A673 (cell line): ENCODE measurements at regions not wholly inside any gene's neighbourhood (a gene's known extent, or its start where the extent isn't known, plus 50 kb on each side); places are given as distances from the start of the nearest gene placed in this dataset.

ENCODE experiments used
- BruUV-seq: library from RNA; stranded (reverse); fragments of 400-500 nt; replicated peaks from 2 replicates; lab custom pipeline; 2021; lab: Mats Ljungman, UMichigan
- CTCF ChIA-PET: fragments of 300-600 bp; sonication (Branson Sonifier 250); formaldehyde crosslinking; loops from one replicate; lab custom pipeline; 2022; ENCODE audit warnings: antibody characterized with exemption; lab: Charles Lee
- POLR2A ChIA-PET: fragments of 300-600 bp; sonication (Branson Sonifier 250); formaldehyde crosslinking; loops from one replicate; lab custom pipeline; 2022; ENCODE audit warnings: antibody characterized with exemption; ENCODE audit not compliant: low non-redundant PET; lab: Charles Lee
- DNase-seq: peaks from one replicate; pipeline ENCODE4 v3.0.0-alpha.2; 2015; ENCODE audit warnings: low spot score
- H3K27ac ChIP-seq: fragments of 200-600 bp; sonication (generic); 2 replicates; pipeline ENCODE4 v1.5.1; 2016; ENCODE audit warnings: mixed run types, low read depth, mild to moderate bottlenecking, mixed read lengths, antibody characterized with exemption, low read length; ENCODE audit not compliant: poor library complexity, severe bottlenecking
- H3K27me3 ChIP-seq: fragments of 200-600 bp; sonication (generic); replicated peaks from 2 replicates; pipeline ENCODE4 v1.6.1; 2017; ENCODE audit warnings: mixed run types, low read depth, mild to moderate bottlenecking, mixed read lengths, antibody characterized with exemption, low read length; ENCODE audit not compliant: insufficient read depth, poor library complexity
- H3K36me3 ChIP-seq: fragments of 200-600 bp; sonication (generic); 2 replicates; pipeline ENCODE4 v1.6.1; 2016; ENCODE audit warnings: mixed run types, mild to moderate bottlenecking, mixed read lengths, antibody characterized with exemption, low read length; ENCODE audit not compliant: insufficient read depth, poor library complexity, severe bottlenecking
- H3K4me1 ChIP-seq: fragments of 200-600 bp; sonication (generic); 2 replicates; pipeline ENCODE4 v1.6.1; 2017; ENCODE audit warnings: mixed run types, mild to moderate bottlenecking, mixed read lengths, antibody characterized with exemption, low read length; ENCODE audit not compliant: insufficient read depth, poor library complexity, severe bottlenecking
- H3K4me3 ChIP-seq: fragments of 200-600 bp; sonication (generic); 2 replicates; pipeline ENCODE4 v1.5.1; 2016; ENCODE audit warnings: low read depth, mixed run types, mild to moderate bottlenecking, mixed read lengths, low read length; ENCODE audit not compliant: poor library complexity, severe bottlenecking
- H3K9me3 ChIP-seq: fragments of 200-600 bp; sonication (generic); 2 replicates; pipeline ENCODE4 v1.6.1; 2016; ENCODE audit warnings: mixed run types, low read depth, mild to moderate bottlenecking, mixed read lengths, antibody characterized with exemption, low read length; ENCODE audit not compliant: poor library complexity, severe bottlenecking
- EZH2 ChIP-seq: fragments of 200-600 bp; sonication (generic); IDR thresholded peaks from 2 replicates; pipeline ENCODE4 v1.6.1; 2017; ENCODE audit warnings: borderline replicate concordance, low read depth, mild to moderate bottlenecking, mixed read lengths, antibody characterized with exemption, low read length; ENCODE audit not compliant: poor library complexity, severe bottlenecking
- intact Hi-C: fragments of 100-400 bp; cut with micrococcal nuclease; formaldehyde crosslinking; loops from one replicate; pipeline ENCODE4 v1.10.0; 2022; ENCODE audit not compliant: unreplicated experiment
- TF ChIP-seq, protein P1 (sequence below): fragments of 300-800, 200-600 bp; sonication (generic); conservative IDR thresholded peaks from 2 replicates; pipeline ENCODE4 v1.5.1; 2017; ENCODE audit warnings: low read depth, mild to moderate bottlenecking, antibody characterized with exemption, low read length, moderate library complexity, mixed read lengths

DNA sequence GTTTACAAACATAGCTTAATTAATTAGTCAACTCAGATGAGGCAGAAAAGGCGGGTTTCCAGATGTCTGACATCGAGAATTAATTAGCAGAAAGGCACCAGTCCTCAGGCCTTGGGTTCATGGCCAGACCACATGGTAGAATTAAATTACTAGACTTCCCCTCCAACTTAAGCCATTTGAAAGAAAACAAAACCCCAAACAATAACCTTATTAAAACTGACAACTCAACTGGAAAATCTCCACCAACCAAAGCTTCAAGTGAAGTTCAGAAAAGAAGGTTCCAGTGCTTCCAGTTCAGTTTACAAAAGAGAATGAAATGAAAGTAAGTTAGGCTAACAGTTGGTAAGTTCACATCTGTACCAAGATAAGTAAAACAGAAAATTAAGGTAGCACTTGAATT lies 349.5 kb downstream of the GRIN2B start:
- Histone ChIP-seq H3K4me3 (no peak overlapping the region), H3K36me3 (no peaks in the 10 kb centered on the region), H3K27me3 (peaks cover 10% of the 10 kb centered on the region), H3K27ac (no peak overlapping the region), H3K9me3 (no peaks in the 10 kb centered on the region), H3K4me1 (no peaks in the 10 kb centered on the region)
- intact Hi-C loops, result no loop called here
- DNase-seq, result no peak
- TF ChIP-seq EZH2, result no peak
- TF ChIP-seq, protein P1, sequence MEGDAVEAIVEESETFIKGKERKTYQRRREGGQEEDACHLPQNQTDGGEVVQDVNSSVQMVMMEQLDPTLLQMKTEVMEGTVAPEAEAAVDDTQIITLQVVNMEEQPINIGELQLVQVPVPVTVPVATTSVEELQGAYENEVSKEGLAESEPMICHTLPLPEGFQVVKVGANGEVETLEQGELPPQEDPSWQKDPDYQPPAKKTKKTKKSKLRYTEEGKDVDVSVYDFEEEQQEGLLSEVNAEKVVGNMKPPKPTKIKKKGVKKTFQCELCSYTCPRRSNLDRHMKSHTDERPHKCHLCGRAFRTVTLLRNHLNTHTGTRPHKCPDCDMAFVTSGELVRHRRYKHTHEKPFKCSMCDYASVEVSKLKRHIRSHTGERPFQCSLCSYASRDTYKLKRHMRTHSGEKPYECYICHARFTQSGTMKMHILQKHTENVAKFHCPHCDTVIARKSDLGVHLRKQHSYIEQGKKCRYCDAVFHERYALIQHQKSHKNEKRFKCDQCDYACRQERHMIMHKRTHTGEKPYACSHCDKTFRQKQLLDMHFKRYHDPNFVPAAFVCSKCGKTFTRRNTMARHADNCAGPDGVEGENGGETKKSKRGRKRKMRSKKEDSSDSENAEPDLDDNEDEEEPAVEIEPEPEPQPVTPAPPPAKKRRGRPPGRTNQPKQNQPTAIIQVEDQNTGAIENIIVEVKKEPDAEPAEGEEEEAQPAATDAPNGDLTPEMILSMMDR, result no peak
- POLR2A ChIA-PET, result no interaction called here
- CTCF ChIA-PET, result interaction anchor here (0.7 kb wide), 1 partner anchor 62 kb away, joined by 3 read pairs; no protein-coding TSS in a partner anchor
- BruUV-seq, result no TSS peak

DNA sequence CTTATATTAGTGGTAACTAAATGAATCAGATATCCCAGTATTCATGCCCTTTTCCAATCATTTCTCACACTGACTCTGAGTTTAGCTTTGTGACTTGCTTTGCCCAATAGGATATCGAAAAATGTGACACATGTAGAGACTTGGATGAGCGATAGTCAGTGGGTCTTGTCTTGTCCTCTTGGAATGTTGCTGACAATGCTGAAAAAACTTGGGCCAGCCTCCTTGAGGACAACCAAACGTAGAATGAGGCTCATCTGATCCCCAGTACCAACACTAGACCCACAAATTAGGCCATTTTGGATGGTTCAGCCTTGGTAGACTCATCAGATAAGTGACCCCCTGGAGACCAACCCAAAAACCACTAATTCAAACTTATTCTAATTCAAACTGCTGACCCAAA lies 351.0 kb downstream of the GRIN2B start:
- ChIA-PET CTCF (no interaction called here), POLR2A (no interaction called here)
- DNase-seq, result no peak
- Histone ChIP-seq H3K4me1 (no peaks in the 10 kb centered on the region), H3K27me3 (peaks cover 9% of the 10 kb centered on the region), H3K36me3 (no peaks in the 10 kb centered on the region), H3K27ac (no peak overlapping the region), H3K4me3 (no peak overlapping the region), H3K9me3 (no peaks in the 10 kb centered on the region)
- no TSS peak for BruUV-seq
- intact Hi-C loops, result no loop called here
- TF ChIP-seq, protein P1, result no peak
- TF ChIP-seq EZH2, result no peak

DNA sequence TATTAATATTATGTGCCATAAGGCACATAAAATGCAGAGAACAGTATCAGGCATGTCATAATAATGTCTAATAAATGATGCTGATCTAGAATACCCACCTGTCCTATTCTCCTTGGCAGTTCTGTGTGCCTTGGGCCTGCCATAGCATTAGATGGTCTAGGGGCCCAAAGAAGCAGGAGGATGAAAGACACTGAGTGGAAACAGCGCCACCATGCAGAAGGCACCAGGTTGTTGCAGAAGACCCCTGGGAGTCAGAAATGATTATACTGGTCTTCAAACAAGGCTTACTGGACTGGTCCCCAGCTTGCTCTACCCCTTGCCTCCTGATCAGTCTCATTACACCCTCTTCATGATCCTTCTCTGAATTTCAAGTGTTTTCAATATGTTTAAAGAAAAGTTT lies 353.3 kb downstream of the GRIN2B start:
- Histone ChIP-seq H3K4me3 (no peak overlapping the region), H3K27ac (no peak overlapping the region), H3K4me1 (no peaks in the 10 kb centered on the region), H3K9me3 (no peaks in the 10 kb centered on the region), H3K36me3 (no peaks in the 10 kb centered on the region), H3K27me3 (peaks cover 24% of the 10 kb centered on the region)
- TF ChIP-seq EZH2, result no peak
- TF ChIP-seq, protein P1, result no peak
- CTCF ChIA-PET, result no interaction called here
- no TSS peak for BruUV-seq
- POLR2A ChIA-PET, result no interaction called here
- DNase-seq, result no peak
- intact Hi-C loops, result no loop called here
